Heart left ventricle (tissue), 13 donors: ENCODE measurements at regions not wholly inside any gene's neighbourhood (a gene's known extent, or its start where the extent isn't known, plus 50 kb on each side); places are given as distances from the start of the nearest gene placed in this dataset.

Source experiments
- POLR2A ChIP-seq, 2 donors: fragments of 450-650 bp; IDR thresholded peaks; one replicate each; pipeline ENCODE4 v1.6.1; 2017; ENCODE audit warnings: antibody characterized with exemption in 2 of 2, mild to moderate bottlenecking in 2 of 2, moderate library complexity in 2 of 2
- TF ChIP-seq, protein P1 (sequence below), 12 donors: fragments of 200-600 bp; sonication (generic) in 4 of 12; IDR thresholded peaks; one replicate each; pipeline versions ENCODE4 v1.5.0 to v1.8.0; 2018 to 2022; ENCODE audit warnings: antibody characterized with exemption in 12 of 12, mild to moderate bottlenecking in 5 of 12
- donor health status: ischemic (EF 13 %, LVEDD 7.1; RV severe dilation, severe dysfunction).
- donor health status: DM: no; HTN: yes; CAD: no.
- donor health status: DM: no; HTN: no; CAD: no.
- donor health status: ischemic (EF 25% LVEDD 6.9; RV normal size, moderate dysfunction).
- donor health status: ischemic (EF 25% LVEDD 5.7; RV mildly dilated, moderate dysfunction).
- donor health status: ischemic (EF 35%, LVEDD 5.7; RV mildly dilated, moderate dysfunction).
- donor health status: nonischemic (EF 11% LVEDD 7.7; RV severe dilation, severe dysfunction).
- donor health status: DM: yes; HTN: yes; CAD: no.
- donor health status: PGD.
- donor health status: ischemic (EF 29% LVEDD 5.4; RV normal size, mild dysfunction).
- donor health status: nonischemic (EF 23%, LVEDD 6.1; RV moderate dilation, normal function).

- TF ChIP-seq, protein P1, sequence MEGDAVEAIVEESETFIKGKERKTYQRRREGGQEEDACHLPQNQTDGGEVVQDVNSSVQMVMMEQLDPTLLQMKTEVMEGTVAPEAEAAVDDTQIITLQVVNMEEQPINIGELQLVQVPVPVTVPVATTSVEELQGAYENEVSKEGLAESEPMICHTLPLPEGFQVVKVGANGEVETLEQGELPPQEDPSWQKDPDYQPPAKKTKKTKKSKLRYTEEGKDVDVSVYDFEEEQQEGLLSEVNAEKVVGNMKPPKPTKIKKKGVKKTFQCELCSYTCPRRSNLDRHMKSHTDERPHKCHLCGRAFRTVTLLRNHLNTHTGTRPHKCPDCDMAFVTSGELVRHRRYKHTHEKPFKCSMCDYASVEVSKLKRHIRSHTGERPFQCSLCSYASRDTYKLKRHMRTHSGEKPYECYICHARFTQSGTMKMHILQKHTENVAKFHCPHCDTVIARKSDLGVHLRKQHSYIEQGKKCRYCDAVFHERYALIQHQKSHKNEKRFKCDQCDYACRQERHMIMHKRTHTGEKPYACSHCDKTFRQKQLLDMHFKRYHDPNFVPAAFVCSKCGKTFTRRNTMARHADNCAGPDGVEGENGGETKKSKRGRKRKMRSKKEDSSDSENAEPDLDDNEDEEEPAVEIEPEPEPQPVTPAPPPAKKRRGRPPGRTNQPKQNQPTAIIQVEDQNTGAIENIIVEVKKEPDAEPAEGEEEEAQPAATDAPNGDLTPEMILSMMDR (IDR thresholded peaks at IDR 0.05) = no peak
- no peak for TF ChIP-seq POLR2A (IDR thresholded peaks at IDR 0.05)
These were observed 62.9 kb upstream of the NTM start for GRCh38 chr11:131307506-131307905.
